HG02870 (cell line): ENCODE measurements at regions not wholly inside any gene's neighbourhood (a gene's known extent, or its start where the extent isn't known, plus 50 kb on each side); places are given as distances from the start of the nearest gene placed in this dataset.
"Not testable (repeated sequence)": the region's sequence is repeated elsewhere in the genome, so short reads cannot be mapped to it uniquely, and the experiment has no call there.

Source experiments
- ATAC-seq: cut with Tn5 transposase; IDR thresholded peaks from one replicate; pipeline ENCODE4 v1.9.1; 2021; ENCODE audit warnings: mild to moderate bottlenecking, moderate library complexity; ENCODE audit not compliant: unreplicated experiment

DNA sequence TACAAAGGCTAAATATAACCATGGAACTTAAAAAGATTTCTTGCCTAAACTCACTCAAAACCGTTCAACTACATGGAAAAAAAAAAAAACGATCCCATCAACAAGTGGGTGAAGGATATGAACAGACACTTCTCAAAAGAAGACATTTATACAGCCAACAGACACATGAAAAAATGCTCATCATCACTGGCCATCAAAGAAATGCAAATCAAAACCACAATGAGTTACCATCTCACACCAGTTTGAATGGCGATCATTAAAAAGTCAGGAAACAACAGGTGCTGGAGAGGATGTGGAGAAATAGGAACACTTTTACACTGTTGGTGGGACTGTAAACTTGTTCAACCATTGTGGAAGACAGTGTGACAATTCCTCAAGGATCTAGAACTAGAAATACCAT, 151.2 kb upstream of the SMIM30 start:
- not testable (repeated sequence) for ATAC-seq

DNA sequence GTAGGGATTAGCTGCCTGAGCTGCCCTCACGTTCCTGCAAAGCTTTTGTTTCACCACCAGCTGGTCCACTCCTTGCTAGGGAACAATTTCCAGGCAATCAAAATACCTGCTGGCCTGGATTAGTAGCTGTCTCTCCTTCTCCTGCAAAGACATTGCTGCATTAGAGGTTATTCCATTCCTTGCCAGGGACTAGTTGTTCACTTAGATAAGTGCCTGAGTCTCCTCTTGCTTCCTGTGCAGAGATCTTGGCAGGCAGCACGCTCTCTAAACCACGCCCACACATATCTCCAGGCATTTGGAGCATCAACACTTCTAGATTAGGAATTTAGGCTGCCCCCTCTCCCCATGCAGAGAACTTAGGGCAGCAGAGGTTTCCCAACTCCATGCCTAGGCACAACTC, 150.4 kb upstream of the SMIM30 start:
- ATAC-seq = no peak

DNA sequence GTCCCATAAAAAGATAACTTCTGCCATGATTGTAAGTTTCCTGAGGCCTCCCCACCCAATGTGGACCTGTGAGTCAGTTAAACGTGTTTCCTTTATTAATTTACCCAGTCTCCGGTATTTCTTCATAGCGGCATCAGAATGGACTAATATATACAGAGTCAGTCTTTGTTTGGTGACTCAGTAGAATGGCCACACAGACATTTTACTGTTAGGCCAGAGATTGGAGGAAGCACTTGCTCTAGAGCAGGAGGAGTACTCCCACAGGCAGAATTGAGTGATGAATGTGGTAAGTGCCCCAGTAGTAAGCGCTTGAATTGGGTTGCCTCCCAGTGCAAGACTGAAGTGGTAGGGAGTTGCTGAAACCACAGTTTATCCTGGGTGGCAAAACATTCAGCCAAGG, 149.5 kb upstream of the SMIM30 start:
- ATAC-seq = no peak

DNA sequence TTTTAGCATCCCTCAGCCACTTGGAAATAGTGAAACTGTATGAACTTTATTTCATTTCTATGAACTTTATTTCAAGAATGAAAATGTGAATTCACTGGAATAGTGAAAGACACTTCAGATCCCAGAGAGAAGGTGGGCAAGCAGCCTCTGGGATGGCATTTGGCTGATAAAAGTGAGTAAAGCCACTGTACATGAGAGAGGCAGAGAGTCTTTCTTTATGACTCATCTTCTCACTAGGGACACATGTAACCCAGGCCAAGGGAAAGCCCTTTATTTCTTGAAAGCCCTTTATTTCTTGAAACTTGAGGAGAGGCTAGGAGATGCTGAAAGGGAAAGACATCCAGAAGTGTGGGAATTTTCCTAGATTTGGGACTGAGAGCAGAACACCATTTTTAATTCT, 148.9 kb upstream of the SMIM30 start:
- ATAC-seq = peak; percentile 69

DNA sequence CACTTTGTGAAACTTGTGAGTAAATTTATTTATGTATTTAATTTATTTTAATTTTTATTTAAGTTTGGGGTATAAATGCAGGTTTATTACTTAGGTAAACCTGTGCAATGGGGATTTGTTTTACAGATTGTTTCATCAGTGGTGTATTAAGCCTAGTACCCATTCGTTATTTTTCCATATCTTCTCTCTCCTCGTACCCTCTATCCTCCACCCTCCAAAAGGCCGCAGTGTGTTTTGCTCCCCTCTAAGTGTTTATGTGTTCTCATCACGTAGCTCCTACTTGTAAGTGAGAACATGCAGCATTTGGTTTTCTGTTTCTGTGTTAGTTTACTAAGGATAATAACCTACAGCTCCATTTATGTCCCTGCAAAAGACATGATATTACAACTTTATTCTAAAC, 145.4 kb upstream of the SMIM30 start:
- ATAC-seq = no peak

- ATAC-seq = not testable (repeated sequence)
These were observed 144.9 kb upstream of the SMIM30 start for GRCh38 chr7:113263215-113263742.

- no peak for ATAC-seq
These were observed 138.7 kb upstream of the SMIM30 start for GRCh38 chr7:113256883-113257531.

GRCh38 chr7:113247198-113247597, 128.8 kb upstream of the SMIM30 start:
- ATAC-seq = no peak

DNA sequence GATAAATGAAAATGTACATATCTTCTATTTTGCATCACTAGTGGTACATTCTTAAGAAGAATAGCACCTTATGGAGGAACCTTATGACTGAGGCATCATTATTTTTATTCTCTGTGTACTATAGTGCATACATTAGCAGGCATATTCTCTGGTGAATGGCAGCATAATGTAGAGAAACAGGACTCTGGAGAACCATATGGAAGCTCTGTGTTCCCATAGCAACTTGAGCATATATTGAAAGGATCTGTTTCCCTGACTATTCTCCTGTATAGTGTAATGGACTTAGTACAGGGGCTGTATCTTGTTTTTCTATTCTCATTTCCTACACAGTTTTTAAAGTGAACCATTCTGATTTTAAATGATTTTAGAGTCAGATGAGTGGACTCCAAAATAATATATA, 128.4 kb upstream of the SMIM30 start:
- ATAC-seq = no peak

- ATAC-seq = no peak
These were observed 114.5 kb upstream of the SMIM30 start for GRCh38 chr7:113232885-113233284.

- no peak for ATAC-seq
These were observed 112.3 kb upstream of the SMIM30 start for GRCh38 chr7:113230691-113231090.

- ATAC-seq = no peak
These were observed 99.0 kb upstream of the SMIM30 start for GRCh38 chr7:113217314-113217713.

DNA sequence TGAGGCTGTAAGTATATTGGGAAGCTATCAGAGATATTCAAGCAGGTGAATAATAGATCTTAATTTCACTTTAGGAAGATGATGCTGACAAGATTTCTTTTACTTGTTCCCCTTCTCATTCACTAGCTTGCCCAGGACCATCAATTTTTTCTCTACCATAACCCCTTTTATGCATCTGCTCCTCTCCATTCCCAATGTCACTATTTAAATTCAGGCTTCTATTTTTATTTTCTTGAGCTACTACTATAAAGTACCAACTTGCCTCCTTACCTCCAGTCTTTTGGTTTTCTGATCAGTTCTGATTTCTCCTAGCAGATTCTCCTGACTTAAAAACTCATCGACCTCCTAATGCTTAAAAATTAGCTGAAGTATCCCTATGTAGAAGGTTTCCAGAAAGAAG, 97.7 kb upstream of the SMIM30 start:
- no peak for ATAC-seq

DNA sequence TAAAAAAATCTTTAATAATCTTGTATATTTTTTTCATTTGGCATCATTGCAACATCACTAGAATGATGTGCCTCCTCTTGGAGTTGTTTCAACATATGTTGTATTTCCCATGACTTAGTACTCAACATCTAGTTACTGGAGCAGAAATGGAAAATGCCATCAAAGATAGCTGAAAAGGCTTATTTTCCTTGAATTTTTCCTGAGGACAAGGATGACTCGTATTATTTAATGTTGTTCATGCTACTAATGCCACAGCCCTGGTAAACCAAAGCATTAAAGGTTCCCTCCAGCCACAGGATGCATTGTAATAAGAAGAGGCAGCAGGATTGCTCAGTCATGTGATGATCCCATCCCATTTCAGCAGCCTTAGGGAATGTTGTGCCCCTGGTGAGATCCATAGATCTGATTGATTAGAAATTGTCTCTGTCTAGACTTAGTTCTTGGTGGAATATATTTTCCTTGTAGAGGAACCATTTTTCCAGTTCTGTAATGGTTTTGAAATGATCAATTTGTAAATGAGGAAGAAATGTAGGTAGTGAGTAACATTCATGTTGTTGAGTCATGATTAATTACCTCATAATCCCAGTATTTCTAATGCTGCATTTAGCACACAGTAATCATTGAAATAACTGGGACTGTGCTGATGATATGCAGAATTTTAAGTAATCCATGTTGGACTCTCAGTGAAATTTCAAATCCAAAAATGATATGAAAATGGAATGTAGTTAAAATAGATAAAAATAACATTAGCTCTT, 91.3 kb upstream of the SMIM30 start:
- no peak for ATAC-seq

- ATAC-seq = no peak
These were observed 89.6 kb upstream of the SMIM30 start for GRCh38 chr7:113207931-113208330.

DNA sequence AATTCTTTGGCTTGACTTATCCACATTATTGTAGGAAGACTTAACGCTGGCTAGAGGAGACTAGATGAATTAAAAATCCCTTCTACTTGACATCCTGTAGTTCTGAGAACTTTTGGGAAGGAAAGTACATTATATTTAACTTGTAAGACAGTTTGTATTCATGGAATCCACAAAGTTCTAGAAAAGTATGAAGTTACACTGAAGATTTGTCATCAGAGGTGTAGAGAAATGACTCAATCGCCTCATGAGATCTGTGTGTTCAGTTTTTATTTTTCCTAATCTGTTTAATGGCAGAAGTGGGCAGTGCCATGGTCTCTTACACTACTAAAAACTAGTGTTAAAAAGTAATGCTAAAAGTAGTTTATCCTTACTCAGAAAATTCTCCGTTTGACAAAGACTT, 89.1 kb upstream of the SMIM30 start:
- no peak for ATAC-seq

DNA sequence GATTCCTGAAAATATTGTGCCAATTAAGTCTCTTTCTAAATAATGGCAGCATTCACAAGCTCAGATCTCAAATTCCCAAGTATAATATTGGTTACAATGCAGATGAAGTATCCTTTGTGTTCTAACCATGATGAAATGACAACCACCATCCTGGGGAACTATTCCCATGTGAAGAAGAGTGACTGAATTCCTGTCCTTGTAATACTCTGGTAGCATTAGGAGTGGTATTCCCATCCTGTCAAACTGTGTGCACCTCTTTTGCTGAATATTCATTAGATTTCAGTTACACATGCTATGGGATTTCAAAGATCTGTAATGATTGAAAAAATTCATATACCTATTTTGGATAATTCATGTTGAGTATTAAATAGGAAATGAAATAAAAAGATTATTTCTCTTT, 86.1 kb upstream of the SMIM30 start:
- ATAC-seq = no peak

- ATAC-seq = no peak
These were observed 83.9 kb upstream of the SMIM30 start for GRCh38 chr7:113202284-113202683.

DNA sequence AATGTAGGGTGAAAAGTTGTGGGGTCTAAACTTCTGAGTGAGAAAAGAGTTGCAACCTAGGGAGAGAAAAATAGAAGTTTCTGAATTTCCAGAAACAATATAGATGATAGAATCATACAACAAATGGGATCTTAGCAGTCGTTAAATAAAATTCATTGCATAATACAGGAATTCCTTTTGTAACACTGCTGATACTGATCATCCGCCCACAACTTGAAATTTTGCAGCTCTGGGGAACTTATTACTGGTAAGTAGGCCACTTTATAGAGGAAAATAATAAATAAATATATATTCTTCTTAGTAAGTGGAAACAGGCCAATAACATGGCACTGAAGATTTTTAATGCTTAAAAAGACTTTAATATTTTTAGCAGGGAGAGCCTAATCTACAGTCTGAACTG, 81.9 kb upstream of the SMIM30 start:
- ATAC-seq = no peak

DNA sequence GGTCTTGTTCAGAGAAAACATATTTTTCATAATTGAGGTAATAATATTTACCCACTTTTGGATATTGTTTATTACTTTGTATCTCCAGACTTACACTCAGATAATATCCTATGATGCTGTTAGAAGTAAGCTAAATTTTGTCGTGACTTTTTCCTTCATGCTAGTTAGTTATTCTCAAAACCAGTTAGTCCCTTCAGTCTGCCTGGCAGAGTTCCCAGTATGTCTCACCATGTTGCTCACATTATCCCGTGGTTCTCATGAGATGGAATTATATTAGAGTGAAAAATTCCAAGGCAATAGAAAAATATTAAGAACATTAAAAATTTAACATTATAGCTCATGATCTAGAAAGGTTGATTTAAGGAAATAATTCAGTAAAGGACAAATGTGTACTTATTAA, 81.5 kb upstream of the SMIM30 start:
- no peak for ATAC-seq

DNA sequence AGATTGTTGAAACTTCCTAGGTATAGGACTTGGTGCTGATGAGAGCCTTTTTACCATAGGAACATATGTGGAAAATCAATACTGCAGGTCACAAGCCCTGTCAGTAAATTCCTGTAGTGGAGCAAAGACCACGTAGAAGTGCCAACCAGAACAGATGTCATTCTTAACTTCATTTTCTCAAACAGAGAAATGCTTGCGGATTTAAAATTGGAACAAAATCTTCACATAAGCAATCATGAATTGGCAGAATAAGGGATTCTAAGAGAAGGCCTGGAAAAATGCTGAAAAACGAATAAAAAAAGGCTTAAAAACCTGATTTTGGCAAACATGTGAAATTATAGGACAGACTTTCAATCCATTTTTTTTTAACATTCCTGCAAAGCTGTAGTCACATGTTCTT, 80.8 kb upstream of the SMIM30 start:
- ATAC-seq = no peak

GRCh38 chr7:113198226-113198625, 79.9 kb upstream of the SMIM30 start:
- no peak for ATAC-seq
